C4-2B (cell line): ENCODE measurements at regions not wholly inside any gene's neighbourhood (a gene's known extent, or its start where the extent isn't known, plus 50 kb on each side); places are given as distances from the start of the nearest gene placed in this dataset.

ENCODE experiments used
- ZFX ChIP-seq: fragments of 450-650 bp; IDR thresholded peaks from 2 replicates; pipeline ENCODE4 v1.6.1; 2017
- TF ChIP-seq, protein P1 (sequence below): fragments of 450-650 bp; conservative IDR thresholded peaks from 2 replicates; pipeline ENCODE4 v1.5.1; 2017; ENCODE audit warnings: mild to moderate bottlenecking

DNA sequence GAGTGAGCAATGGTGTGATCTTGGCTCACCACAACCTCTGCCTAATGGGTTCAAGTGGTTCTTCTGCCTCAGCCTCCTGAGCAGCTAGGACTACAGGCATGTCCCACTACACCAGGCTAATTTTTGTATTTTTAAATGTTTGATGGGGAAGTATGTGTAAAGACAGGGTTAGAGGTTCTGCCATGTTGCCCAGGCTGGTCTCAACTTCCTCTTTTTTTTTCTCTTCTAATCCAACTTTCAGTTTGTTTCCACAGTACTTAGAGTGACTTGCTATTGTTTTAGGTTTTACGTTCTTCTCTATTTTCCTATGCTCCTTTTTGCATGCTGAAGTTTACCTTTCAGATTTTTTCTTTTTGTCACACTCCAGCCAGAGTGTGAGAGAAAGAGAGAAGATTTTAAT lies 1433.0 kb downstream of the UQCRFS1 start:
- TF ChIP-seq, protein P1, sequence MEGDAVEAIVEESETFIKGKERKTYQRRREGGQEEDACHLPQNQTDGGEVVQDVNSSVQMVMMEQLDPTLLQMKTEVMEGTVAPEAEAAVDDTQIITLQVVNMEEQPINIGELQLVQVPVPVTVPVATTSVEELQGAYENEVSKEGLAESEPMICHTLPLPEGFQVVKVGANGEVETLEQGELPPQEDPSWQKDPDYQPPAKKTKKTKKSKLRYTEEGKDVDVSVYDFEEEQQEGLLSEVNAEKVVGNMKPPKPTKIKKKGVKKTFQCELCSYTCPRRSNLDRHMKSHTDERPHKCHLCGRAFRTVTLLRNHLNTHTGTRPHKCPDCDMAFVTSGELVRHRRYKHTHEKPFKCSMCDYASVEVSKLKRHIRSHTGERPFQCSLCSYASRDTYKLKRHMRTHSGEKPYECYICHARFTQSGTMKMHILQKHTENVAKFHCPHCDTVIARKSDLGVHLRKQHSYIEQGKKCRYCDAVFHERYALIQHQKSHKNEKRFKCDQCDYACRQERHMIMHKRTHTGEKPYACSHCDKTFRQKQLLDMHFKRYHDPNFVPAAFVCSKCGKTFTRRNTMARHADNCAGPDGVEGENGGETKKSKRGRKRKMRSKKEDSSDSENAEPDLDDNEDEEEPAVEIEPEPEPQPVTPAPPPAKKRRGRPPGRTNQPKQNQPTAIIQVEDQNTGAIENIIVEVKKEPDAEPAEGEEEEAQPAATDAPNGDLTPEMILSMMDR: no peak
- TF ChIP-seq ZFX: no peak
